ENCODE measurements at regions not wholly inside any gene's neighbourhood (a gene's known extent, or its start where the extent isn't known, plus 50 kb on each side); places are given as distances from the start of the nearest gene placed in this dataset.
A peak's percentile ranks its signal among the peaks of the same experiment; 100 is the strongest.

DNA sequence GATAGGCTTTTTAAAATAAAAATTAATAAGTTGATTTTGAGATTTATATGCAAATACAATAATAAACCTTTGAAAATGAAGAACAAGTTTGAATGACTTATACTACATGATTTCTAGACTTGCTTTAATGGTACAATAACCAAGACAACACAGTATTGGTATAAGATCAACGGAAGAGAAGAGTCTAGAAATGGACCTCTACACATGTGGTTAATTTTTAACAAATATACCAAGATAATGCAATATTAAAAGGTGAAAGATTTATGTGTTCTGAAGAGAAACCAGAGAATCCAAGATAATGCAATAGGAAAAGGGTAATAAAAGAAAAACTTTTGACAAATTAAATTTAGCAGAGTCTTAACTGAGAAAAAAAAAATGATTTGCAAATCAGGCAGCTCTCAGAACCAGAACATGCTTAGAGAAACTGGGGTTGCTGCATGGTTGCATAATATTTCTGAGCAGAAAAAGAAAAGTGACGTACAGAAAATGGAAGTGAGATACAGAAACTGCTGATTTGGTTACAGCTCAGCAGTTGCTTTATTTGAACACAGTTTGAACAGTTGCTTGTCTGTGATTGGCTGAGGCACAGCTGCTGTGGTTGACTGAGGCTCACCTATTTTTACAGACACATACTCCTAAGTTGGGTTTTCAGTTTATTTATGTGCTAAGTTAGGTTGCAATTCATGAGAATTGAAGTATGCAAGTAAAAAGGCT is 365.9 kb downstream of the CRPPA start:
- no peak for DNase-seq

DNA sequence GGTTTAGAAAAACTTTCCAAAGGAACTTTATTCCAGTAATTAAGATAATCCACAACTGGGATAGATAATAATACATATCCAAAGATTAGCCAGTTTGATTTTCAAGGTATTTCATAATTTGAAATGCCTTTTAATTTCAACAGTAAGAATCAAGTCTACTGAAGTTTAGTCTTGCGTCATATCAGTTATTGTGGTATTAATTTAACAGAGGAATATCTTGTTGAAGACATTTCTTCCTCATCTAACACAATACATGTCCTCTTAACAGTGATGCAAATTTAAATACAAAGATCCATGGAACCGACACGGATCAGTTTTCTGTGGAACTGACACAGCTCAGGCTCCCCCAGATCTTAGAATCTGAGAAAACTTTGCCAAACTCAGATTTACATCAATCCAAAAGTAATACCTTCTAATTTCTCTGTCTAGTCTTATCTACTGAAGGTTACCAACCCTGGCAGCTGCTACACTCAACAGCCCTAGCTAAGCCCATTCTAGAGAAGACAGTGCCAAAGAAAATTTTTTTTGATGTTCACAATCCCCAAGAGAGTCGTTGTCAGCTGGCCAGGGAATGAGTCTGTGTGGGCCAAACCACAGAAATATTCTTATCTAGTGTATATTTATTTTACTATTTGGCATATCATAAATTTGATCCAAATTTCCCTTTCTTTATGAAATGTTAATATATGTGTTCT is 365.2 kb upstream of the MEOX2 start:
- DNase-seq: no peak

DNA sequence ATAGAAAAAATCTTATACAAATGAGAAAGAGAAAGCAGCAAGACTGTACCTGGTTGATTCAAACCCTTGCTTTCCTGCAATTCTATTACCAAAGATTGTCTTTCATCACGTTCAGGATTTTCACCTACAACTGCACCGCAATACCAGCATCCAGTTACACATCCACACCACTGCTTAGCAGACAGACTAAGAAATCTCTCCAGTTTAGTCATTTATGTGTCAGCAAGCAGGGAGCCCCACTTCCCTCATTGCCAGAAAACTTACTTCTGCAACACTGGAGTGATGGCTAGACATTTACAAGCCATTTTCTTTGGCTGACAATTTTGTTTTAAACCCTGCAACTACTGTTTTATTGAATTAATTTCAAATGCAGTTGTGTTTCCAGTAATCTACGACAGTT is 359.6 kb upstream of the MEOX2 start:
- no peak for DNase-seq

DNA sequence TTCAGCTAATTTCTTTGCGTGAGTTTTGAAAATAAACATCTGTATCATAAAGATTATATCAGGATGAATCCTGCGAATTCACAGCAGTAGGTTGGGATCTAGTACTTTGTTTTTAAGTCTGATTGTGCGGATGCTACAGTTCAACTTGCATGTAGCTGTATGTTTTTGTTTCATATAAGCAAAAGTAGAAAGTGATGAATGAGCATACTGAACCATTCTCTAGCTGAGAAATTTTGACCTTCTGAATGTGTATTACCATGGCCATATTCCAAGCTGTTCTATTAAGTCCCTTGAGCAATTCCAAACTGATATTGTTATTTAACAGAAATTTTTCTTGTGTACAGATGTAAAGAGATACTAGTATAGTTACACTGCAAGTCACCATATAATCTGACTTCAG is 358.8 kb upstream of the MEOX2 start:
- no peak for DNase-seq

DNA sequence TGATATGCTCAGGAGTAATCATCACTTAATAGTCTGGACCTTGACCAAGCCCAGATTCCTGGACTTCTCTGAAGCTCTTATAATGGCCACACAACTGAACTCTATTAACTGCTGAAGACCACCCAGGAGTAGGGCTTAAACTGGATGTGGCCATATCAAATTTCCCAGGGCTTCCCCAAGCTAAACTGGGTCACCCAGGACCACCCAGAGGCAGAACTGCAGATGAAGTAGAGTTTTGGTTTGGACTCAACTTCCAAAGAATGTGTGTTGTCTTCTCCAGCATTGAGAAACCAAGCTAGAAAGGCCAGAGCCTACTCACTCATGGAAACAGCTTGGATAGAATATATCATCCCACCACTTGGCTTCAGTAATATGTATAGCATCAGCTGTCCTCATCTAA is 358.2 kb upstream of the MEOX2 start:
- no peak for DNase-seq

DNA sequence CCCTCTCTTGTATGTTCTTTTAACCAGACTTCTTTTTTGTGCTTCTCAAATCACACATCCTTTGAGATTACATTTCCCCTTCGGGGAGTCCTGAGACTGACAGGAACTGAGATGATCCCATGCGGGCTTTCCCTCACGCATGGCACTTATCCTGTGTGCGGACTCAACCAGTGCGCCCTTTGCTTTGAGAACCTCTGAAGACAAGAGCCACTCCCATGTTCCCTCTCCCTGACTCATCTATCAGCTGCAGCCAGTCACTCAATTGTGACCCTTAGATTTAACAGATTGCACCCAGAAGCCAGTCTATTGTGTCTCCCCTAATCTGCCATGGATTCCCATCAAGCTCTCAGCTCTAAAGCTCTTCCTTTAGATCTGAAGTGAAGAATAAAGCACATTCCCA is 353.9 kb upstream of the MEOX2 start:
- no peak for DNase-seq

DNA sequence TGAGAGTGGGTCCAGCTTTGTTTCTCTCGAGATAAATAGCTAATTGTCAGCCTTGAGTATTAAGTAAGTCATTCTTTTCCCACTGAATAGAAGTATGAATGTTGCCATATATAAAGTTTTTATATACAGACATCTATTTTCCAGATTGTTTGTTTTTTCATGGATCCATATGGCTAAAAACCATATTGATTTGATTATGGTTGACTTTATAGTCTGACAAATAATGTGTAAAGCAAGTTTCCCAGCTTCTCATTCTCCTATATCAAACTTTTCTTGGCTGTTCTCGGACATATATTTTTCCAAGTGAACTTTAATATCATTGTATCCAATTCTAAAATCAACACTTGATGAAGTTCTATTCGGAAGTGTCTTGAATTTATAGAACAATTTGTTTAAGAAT is 352.4 kb upstream of the MEOX2 start:
- no peak for DNase-seq

DNA sequence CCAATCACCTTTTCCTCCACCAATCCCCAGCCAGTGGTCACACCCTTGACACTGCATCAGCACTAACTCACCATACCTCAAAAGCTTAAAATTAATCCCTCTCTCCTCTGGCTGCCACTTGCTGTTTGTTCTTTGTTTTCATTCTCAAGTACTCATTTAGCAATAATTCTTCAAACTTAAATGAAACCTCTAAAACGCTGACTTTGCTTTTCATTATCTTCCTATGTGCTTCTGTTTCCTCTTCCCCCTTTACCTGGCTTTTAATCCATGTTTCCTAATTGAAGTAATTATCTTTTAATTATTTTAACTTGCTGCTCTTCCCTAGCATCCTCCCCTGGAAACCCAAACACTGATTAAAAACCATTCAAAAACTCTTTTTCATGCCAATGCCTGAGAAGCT is 348.9 kb upstream of the MEOX2 start:
- no peak for DNase-seq

DNA sequence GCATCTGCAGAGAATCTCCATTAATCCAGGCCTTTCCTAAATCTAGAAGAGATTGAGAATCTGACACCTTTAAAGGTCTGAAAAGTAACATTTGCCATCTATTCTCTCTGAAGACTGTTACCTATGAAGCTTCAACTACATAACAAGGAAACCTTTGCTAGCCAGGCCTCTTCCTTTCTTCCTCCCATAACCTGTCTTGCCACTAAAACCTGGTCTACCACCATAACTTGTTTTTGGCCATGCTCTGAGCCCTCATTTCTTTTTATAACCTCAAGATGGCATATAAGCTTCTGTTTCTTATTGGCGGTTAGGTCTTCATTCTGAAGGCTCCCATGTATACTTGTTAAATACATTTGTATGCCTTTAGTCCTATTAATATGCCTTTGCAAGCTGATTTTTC is 348.4 kb upstream of the MEOX2 start:
- DNase-seq: no peak

DNA sequence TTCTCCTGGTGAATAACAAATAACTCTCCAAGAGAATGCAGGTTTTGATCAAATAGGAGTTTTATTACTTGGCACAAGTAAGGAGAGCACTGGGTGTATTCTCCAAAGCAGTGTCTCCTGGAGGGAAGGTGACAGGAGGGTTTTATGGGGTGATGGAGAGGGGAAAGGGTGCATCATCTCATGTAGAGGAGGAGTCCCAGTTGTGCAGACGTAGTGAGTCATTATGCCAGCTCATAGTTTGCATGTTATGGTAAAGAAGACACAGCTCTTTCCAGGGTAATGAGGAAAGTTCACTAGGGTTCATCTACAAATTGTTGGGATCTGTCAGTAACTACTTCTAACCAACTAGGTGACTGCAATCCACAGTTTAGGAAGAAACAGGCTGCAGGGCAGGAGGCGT is 347.9 kb upstream of the MEOX2 start:
- DNase-seq: no peak

DNA sequence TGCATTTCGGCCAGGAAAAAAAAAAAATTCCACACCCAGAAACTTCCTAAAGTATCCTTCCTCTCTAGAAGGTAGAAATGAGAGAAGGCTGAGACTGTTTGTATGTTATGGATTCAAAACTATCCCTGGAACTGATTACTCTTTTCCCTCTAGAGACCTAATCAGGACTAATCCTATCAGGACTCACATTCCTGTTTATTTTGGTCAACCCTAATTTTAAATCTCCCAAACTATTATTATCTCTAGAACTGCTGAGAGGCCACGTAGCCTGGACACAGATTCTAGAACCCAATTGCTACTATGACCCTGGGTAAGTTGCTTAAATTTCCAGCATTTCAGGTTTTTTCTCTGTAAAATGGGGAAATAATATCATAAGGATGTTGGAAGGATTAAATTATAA is 346.8 kb upstream of the MEOX2 start:
- DNase-seq: no peak

DNA sequence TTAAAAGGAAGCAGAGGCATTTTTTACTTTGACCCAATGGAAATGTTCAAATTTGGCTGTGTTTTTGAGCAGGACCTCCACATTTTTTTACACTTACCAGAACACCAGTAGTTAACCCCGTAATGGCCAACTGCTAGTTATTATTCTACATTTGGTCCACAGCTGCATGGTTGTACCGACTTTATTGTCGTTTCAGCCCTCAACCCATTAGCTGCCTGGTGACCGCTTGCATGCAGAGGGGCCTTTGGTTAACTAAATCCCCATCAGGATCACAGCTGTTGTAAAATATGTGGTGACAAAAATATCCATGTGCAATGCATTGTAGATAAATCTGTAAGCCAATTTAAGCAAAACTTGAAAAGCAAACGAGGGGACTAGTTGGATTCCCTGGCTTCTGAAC is 342.2 kb upstream of the MEOX2 start:
- peak; percentile 56 for DNase-seq

DNA sequence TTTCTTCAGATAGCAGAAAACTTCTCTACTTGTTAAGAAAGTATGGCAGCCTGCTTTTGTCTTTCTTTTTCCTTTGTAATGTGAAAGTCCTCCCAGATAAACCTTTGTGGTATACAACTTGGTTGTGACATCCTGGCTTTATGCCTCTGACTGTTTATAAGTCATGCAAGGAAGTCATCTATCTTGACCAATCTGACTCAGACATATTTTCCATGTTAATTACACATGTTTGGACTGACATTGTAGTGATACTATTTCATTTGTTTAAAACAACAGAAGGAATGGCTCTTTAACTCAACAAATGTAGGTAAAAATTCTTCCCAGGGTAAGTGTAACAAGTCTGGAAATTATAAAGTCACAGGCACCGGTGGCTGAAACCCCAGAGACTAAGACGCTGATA is 341.6 kb upstream of the MEOX2 start:
- DNase-seq: peak; percentile 53

DNA sequence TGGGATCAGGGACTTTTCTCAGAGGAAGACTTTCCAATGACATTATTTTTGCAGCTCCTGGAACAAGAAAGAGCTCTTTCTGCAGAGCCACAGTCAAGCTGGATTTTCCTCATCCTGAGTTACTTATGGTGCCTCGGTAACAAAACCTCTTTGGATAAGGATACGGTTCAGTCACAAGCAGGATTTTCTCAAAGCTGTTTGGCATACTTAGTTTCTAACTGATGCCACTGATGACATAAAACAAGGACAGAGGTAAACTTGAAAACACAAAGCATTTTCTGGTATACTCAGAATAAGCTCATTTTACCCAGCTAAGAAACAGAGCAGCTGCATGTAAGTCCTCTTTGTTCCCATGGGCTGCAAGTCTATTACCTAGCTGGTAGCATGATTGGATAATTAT is 340.9 kb upstream of the MEOX2 start:
- DNase-seq: no peak

DNA sequence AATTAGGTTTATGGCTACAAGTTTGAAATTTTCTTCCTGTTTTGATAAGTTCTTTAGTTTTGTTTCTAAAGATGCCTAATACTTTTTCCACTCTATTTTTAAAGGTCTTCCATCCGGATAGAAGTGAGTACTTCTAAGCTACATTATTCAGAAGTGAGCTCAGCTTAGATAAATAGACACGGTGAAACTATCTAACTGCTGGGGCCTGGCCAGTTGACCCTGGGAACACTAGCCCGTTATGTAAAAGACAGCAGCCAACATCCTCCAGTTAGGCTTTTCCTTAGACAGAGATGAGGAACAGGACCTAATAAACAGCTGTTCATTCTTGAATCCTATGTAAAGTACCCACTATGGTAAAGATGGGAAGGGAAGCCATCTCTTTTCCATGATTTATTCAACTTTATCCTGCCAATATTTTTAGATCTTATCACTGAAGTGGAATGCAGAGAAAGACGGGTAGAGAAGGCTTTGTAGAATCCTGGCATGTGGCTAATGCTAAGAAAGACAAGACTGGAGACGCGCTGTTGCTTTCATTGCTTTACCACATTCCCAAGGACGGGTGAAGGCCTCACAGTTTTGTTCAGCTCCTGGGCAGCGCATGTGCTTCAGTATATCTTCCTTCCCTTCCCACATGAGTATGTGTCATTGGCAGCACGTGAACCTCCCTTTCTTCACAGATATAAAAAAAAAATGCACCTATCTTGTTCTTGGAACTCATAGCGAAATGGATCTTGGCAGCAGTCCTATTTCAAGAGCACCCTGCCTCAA is 340.0 kb upstream of the MEOX2 start:
- DNase-seq: no peak

DNA sequence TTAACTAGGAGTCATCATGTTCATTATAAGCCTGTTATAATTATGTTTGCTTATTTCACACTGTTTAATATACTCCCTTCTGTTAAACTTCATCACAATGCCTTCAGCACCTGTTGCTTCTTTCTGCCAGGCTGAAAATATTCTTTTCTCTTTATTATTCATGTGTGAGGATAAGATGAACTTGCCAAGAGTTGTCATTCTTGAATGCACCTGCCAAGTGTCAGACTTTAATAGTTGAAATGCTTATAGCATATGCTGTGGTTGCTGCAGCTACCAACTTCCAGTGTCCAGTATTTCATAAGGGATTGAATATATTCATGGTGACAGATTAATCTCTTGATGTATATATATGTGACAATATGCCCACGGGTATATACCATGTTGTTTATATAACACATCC is 339.2 kb upstream of the MEOX2 start:
- DNase-seq: no peak

DNA sequence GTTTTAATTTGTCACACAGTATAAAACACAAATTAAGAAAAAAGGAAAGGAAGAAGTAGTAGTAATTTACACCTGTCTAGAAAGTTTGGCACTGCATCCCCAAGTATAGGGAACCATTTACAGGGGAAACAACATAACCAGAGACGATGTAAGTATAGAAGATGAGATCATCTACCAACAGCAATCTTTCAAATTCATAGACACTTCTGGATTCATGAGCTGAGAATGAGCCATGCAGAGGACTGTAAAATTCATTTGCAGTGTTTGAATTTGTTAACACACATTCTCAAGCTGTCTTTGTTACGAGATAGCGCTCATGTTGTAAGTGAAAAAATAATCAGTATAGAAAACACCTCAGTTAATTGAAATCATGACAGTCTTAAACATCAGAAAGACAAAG is 337.0 kb upstream of the MEOX2 start:
- no peak for DNase-seq

DNA sequence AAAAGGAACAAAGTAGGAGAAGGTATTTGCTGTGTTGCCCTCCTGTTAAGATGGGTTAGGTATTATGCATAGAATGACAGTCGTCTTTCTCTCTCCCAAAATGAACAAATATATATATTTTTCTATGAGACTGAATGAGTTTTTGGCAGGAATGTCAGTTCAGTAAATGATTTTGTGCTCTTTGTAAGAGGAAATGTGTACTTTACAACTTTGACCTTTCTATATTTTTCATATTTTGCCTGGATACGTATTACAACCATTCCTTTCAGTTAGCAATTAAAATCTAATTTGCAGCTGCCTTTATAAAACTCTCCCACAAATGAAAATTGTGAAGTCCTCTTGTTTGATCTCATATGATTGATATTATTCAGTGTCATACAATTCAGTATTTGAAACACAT is 336.6 kb upstream of the MEOX2 start:
- no peak for DNase-seq

DNA sequence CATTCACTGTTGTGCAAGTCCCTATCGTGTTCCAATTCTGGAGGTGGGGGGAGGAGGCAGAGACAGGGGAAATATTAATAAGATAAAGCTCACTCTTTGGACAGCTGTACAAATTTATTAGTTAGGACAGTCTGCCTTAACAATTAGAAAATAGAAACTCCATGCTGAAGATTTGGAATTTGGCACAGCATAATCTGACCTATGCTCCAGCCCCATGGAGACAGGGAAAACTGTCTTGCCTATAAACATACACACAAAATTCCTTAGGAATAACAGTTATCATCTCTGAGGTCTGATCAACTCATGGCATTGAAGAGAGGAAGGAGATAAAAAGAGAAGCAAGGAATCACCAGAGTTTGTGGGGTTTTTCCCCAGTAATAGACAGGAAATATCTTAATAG is 335.4 kb upstream of the MEOX2 start:
- no peak for DNase-seq

DNA sequence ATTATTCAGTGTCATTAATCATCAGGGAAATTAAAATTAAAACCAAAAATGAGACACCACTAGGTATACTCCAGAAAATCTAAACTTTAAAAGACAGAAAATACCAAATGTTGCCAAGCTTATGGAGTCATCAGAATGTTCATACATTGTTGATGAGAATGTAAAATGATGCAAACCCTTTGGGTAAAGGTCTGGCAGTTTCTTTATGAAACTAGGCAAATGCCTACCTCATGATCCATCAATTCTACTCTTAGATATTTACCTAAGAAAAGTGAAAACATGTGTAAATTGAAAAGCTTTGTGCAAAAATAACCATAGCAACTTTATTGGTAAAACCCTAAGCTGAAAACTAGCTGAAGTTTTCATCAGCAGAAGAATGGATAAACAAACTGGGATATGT is 329.5 kb upstream of the MEOX2 start:
- DNase-seq: no peak

DNA sequence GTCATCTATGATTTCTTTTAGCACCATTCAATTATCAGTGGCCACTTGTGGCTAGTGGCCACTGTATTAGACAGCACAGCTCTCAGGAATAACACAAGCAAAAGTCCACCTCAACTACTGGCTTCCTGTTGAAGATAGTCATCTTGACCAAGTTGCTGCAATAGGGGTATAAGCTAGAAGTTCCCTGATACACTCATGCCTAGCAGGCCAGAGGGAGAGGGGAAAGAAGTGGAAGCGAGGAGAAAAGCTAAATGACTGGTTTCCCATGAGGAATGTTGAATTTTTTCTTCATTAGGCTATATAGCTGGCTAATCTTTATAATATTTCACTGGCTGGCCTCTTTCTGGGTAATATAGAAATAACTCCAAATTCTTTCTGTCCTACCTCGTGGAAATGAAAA is 327.5 kb upstream of the MEOX2 start:
- DNase-seq: no peak

DNA sequence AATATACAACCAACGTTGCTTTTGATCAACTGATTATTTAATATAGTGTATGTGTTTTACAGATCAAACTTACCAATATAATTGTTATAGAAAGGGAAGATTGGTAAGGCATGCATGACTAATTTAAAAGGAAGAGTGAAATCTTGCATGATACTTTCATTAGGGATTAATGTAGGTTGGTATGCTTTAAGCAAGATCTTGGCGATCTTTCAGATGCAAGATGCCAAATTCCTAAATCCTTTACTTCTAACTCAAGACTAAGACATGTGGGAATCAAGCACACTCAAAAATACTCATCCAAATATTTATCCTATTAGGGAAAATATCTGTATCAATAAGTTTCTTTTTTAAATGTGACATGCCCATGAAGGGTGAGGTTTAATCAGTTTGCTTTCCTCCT is 321.4 kb upstream of the MEOX2 start:
- no peak for DNase-seq

DNA sequence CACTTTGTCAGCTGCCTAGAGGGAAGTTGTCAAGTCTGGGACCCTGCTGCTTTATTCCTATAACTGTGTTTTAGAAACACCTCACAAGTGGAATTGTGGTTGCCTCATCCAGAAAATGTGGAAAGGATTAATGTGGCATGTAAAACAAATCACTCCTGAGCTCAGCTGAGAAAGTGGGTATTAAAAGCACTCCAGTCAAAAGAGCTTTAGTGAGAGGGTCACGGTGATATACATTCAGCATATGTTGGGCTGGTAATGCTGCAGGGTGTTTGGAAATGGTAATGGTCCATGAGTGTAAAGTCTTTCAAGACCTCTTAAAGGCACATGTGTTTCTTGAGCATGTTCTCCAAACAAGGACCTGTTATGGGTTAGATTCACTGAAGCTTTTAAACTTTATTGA is 318.2 kb upstream of the MEOX2 start:
- no peak for DNase-seq

DNA sequence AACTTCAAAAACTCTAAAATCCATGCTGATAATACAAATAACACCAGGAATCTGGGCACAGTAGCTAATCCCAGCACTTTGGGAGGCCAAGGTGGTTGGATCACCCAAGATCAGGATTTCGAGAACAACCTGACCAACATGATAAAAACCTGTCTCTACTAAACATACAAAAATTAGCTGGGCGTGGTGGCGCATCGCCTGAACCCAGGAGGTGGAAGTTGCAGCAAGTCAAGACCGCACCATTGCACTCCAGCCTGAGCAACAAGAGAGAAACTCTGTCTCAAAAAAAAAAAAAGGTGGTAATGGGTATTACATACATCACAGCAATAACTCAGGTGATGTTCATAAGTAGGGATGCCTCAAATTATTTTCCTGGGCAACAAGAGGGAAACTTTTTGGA is 315.0 kb upstream of the MEOX2 start:
- no peak for DNase-seq
